ENCODE measurements at regions not wholly inside any gene's neighbourhood (a gene's known extent, or its start where the extent isn't known, plus 50 kb on each side); places are given as distances from the start of the nearest gene placed in this dataset.

DNA sequence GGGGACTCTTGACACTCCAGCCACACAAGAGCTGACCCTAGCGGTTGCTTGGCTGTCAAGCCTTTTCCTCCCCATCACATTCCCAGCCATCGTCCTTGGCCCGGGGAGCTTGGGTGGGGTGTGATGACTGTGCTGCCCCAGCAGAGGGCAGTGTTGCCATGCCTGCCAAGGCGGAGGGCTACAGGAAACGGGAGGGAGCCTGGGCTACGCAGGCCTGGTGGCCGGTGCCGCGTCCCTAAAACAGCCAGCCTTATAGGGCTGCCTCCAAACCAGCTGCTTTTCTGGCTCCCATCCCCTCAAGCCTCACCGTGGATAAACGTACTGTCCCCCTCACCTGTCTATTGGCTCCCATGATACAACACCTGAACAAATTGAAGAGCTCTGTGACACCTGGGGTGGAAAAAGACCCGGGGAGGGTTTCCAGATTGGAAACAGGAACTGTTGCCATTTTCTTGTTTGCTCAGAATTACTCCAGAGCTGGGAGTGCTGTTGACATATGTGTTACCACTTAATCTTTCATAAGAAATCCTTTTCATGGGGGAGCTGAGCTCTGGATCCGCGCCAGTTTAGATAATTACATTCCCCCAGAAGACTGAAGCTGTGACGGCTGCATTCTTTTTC lies 72.8 kb upstream of the ASTN2 start:
- no peak overlapping the region for H3K27ac Mint-ChIP-seq (ENCODE audit: unreplicated experiment)
- no peaks in the 10 kb centered on the region for H3K9me3 Mint-ChIP-seq
- peak; percentile 97 for TF ChIP-seq CTCF (conservative IDR thresholded peaks at IDR 0.05)
- DNase-seq (ENCODE audit: low read depth, low spot score), result peak; percentile 86
- H3K27me3 Mint-ChIP-seq (ENCODE audit: low read depth), result peaks cover 7% of the 10 kb centered on the region
- no peaks in the 10 kb centered on the region for H3K36me3 Mint-ChIP-seq (ENCODE audit: low read depth)
- H3K4me3 Mint-ChIP-seq, result no peak overlapping the region
- peaks cover 27% of the 10 kb centered on the region for H3K4me1 Mint-ChIP-seq

GRCh38 chr9:117486426-117486825 lies 71.6 kb upstream of the ASTN2 start:
- no peaks in the 10 kb centered on the region for H3K9me3 Mint-ChIP-seq
- H3K27ac Mint-ChIP-seq (ENCODE audit: unreplicated experiment), result no peak overlapping the region
- H3K36me3 Mint-ChIP-seq (ENCODE audit: low read depth), result no peaks in the 10 kb centered on the region
- H3K4me3 Mint-ChIP-seq, result no peak overlapping the region
- H3K27me3 Mint-ChIP-seq (ENCODE audit: low read depth), result peaks cover 11% of the 10 kb centered on the region
- TF ChIP-seq CTCF (conservative IDR thresholded peaks at IDR 0.05), result no peak
- H3K4me1 Mint-ChIP-seq, result peaks cover 19% of the 10 kb centered on the region
- DNase-seq (ENCODE audit: low read depth, low spot score), result no peak

DNA sequence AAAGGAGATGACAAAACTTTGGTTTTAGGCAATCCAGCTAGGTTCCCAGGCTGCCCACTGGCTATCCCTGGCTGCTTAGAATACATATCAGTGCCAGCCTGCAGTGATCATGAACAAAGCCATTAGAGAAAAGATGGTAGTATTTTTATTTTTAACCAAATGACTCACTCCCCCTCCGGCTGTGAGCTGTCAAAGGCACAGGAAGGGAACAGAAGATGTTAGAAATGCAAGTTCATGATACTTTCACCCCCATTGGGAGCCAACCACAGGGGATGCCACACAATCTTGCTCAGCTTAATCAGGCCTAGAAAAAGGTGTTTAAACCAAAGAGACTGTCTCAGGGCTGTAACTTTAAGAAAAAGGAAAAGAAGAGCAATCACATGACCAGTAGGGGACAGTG lies 70.3 kb upstream of the ASTN2 start:
- H3K27me3 Mint-ChIP-seq (ENCODE audit: low read depth), result peaks cover 11% of the 10 kb centered on the region
- H3K9me3 Mint-ChIP-seq, result no peaks in the 10 kb centered on the region
- no peak for DNase-seq (ENCODE audit: low read depth, low spot score)
- no peak for TF ChIP-seq CTCF (conservative IDR thresholded peaks at IDR 0.05)
- no peak overlapping the region for H3K27ac Mint-ChIP-seq (ENCODE audit: unreplicated experiment)
- H3K4me1 Mint-ChIP-seq, result peaks cover 19% of the 10 kb centered on the region
- H3K4me3 Mint-ChIP-seq, result no peak overlapping the region
- no peaks in the 10 kb centered on the region for H3K36me3 Mint-ChIP-seq (ENCODE audit: low read depth)

DNA sequence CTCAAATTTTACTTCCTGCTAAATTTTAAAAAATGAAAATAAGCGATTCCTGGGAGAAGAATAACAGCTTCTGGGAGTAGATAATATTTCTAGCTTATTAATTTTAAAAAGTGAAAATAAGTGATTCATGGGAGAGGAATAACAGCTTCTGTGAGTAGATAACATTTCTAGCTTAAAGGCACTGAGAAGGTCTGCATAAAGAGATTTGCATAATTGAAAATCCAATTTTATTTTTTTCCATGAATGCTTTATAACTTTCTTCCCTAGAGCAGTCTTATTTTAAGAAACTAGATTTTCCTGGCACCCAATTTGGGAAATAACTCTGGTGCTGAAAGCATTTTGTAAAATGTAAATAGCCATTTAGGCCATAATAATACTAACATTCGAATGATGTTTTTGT lies 65.9 kb upstream of the ASTN2 start:
- peaks cover 10% of the 10 kb centered on the region for H3K4me1 Mint-ChIP-seq
- no peak overlapping the region for H3K27ac Mint-ChIP-seq (ENCODE audit: unreplicated experiment)
- no peaks in the 10 kb centered on the region for H3K9me3 Mint-ChIP-seq
- H3K36me3 Mint-ChIP-seq (ENCODE audit: low read depth), result no peaks in the 10 kb centered on the region
- H3K4me3 Mint-ChIP-seq, result no peak overlapping the region
- no peak for DNase-seq (ENCODE audit: low read depth, low spot score)
- H3K27me3 Mint-ChIP-seq (ENCODE audit: low read depth), result peaks cover 8% of the 10 kb centered on the region
- no peak for TF ChIP-seq CTCF (conservative IDR thresholded peaks at IDR 0.05)

- no peak for DNase-seq (ENCODE audit: low read depth, low spot score)
- TF ChIP-seq CTCF (conservative IDR thresholded peaks at IDR 0.05), result no peak
- no peaks in the 10 kb centered on the region for H3K9me3 Mint-ChIP-seq
- H3K27ac Mint-ChIP-seq (ENCODE audit: unreplicated experiment), result no peak overlapping the region
- no peaks in the 10 kb centered on the region for H3K36me3 Mint-ChIP-seq (ENCODE audit: low read depth)
- H3K4me3 Mint-ChIP-seq, result no peak overlapping the region
- peaks cover 8% of the 10 kb centered on the region for H3K27me3 Mint-ChIP-seq (ENCODE audit: low read depth)
- peaks cover 6% of the 10 kb centered on the region for H3K4me1 Mint-ChIP-seq
These were observed 65.4 kb upstream of the ASTN2 start for GRCh38 chr9:117480253-117480652.

Data from neural crest cell (in vitro differentiated cells).